SK-N-MC (cell line): ENCODE measurements at regions not wholly inside any gene's neighbourhood (a gene's known extent, or its start where the extent isn't known, plus 50 kb on each side); places are given as distances from the start of the nearest gene placed in this dataset.
"Not testable (repeated sequence)": the region's sequence is repeated elsewhere in the genome, so short reads cannot be mapped to it uniquely, and the experiment has no call there.

Source experiments
- EZH2 ChIP-seq: fragments of 200-600 bp; sonication (generic); IDR thresholded peaks from one replicate; pipeline ENCODE4 v1.6.1; 2017; ENCODE audit warnings: antibody characterized with exemption
- POLR2AphosphoS5 ChIP-seq: IDR thresholded peaks from 2 replicates; pipeline ENCODE4 v1.6.1; 2012; ENCODE audit warnings: mild to moderate bottlenecking, low read depth, low read length, borderline replicate concordance

DNA sequence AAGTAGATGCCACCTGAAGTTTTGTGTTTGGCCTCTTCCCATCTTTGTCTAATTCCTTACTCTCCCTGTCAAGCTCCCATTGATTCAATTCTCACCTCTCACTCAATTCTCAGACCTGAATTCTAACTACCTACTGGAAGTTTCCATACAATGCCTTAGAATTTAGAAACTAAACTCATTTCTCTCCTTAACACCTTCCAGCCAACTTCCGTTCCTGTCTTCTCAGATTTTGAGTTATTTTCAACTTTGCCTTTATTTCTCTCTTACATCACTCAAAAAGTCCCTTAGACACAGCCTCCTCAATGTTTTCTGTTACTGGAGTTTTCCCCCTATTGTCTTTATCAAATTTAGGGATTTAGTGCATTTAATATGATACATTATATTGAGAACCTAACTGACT, 382.2 kb downstream of the DMAC1 start:
- TF ChIP-seq EZH2, POLR2AphosphoS5: not testable (repeated sequence)
